Stromal cell of bone marrow (primary cell): ENCODE measurements at regions not wholly inside any gene's neighbourhood (a gene's known extent, or its start where the extent isn't known, plus 50 kb on each side); places are given as distances from the start of the nearest gene placed in this dataset.

Experiments used
- DNase-seq: peaks from one replicate; pipeline ENCODE4 v3.0.0-alpha.2; 2012; ENCODE audit warnings: low read depth

- no peak for DNase-seq
Observed at GRCh38 chr1:83028467-83028866, 970.5 kb downstream of the TTLL7 start.

- DNase-seq = no peak
Observed at GRCh38 chr1:83027511-83027910, 971.4 kb downstream of the TTLL7 start.

GRCh38 chr1:83026745-83027144, 972.2 kb downstream of the TTLL7 start:
- peak; percentile 49 for DNase-seq

GRCh38 chr1:83024251-83024767, 974.6 kb downstream of the TTLL7 start:
- no peak for DNase-seq

GRCh38 chr1:83023212-83023611, 975.7 kb downstream of the TTLL7 start:
- DNase-seq = no peak

GRCh38 chr1:83022206-83022605, 976.7 kb downstream of the TTLL7 start:
- DNase-seq = no peak

- no peak for DNase-seq
Observed at GRCh38 chr1:83017701-83018100, 981.2 kb downstream of the TTLL7 start.

- DNase-seq = no peak
Observed at GRCh38 chr1:83017276-83017675, 981.7 kb downstream of the TTLL7 start.

GRCh38 chr1:83016354-83016849, 982.5 kb downstream of the TTLL7 start:
- DNase-seq = no peak

GRCh38 chr1:83015163-83015562, 983.8 kb downstream of the TTLL7 start:
- no peak for DNase-seq

GRCh38 chr1:83012950-83013349, 986.0 kb downstream of the TTLL7 start:
- DNase-seq = no peak

GRCh38 chr1:83011265-83011664, 987.7 kb downstream of the TTLL7 start:
- DNase-seq = no peak

- no peak for DNase-seq
Observed at GRCh38 chr1:83006271-83006670, 992.7 kb downstream of the TTLL7 start.

- no peak for DNase-seq
Observed at GRCh38 chr1:83000286-83000685, 998.6 kb downstream of the TTLL7 start.

- no peak for DNase-seq
Observed at GRCh38 chr1:82995951-82996350, 1003.0 kb downstream of the TTLL7 start.

- peak; percentile 8 for DNase-seq
Observed at GRCh38 chr1:82994616-82995263, 1004.2 kb downstream of the TTLL7 start.

- no peak for DNase-seq
Observed at GRCh38 chr1:82991569-82991968, 1007.4 kb downstream of the TTLL7 start.

- DNase-seq = no peak
Observed at GRCh38 chr1:82979593-82980236, 1019.2 kb downstream of the TTLL7 start.

- DNase-seq = no peak
Observed at GRCh38 chr1:82978461-82979324, 1020.2 kb downstream of the TTLL7 start.

- no peak for DNase-seq
Observed at GRCh38 chr1:82972841-82973553, 1025.9 kb downstream of the TTLL7 start.

GRCh38 chr1:82969340-82969739, 1029.6 kb downstream of the TTLL7 start:
- DNase-seq = no peak

- no peak for DNase-seq
Observed at GRCh38 chr1:82962658-82963057, 1036.3 kb downstream of the TTLL7 start.
